ENCODE measurements at regions not wholly inside any gene's neighbourhood (a gene's known extent, or its start where the extent isn't known, plus 50 kb on each side); places are given as distances from the start of the nearest gene placed in this dataset.

- intact Hi-C loops (cut with DNase I) = no loop called here
- no peak overlapping the region for H3K27ac ChIP-seq
- peaks cover 8% of the 10 kb centered on the region for H3K4me1 ChIP-seq
- no peak overlapping the region for H3K4me3 ChIP-seq
- TF ChIP-seq POLR2A (IDR thresholded peaks at IDR 0.05) (no peak), POLR2AphosphoS5 (IDR thresholded peaks at IDR 0.05; ENCODE audit: insufficient read depth in 1 of 2, low read depth in 1 of 2) (no peak)
- TF ChIP-seq, protein P1, sequence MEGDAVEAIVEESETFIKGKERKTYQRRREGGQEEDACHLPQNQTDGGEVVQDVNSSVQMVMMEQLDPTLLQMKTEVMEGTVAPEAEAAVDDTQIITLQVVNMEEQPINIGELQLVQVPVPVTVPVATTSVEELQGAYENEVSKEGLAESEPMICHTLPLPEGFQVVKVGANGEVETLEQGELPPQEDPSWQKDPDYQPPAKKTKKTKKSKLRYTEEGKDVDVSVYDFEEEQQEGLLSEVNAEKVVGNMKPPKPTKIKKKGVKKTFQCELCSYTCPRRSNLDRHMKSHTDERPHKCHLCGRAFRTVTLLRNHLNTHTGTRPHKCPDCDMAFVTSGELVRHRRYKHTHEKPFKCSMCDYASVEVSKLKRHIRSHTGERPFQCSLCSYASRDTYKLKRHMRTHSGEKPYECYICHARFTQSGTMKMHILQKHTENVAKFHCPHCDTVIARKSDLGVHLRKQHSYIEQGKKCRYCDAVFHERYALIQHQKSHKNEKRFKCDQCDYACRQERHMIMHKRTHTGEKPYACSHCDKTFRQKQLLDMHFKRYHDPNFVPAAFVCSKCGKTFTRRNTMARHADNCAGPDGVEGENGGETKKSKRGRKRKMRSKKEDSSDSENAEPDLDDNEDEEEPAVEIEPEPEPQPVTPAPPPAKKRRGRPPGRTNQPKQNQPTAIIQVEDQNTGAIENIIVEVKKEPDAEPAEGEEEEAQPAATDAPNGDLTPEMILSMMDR (IDR thresholded peaks at IDR 0.05) = no peak
- H3K36me3 ChIP-seq = no peaks in the 10 kb centered on the region
- no peaks in the 10 kb centered on the region for H3K9me3 ChIP-seq
- DNase-seq (ENCODE audit: extremely low spot score in 2 of 2) = no peak
- no peaks in the 10 kb centered on the region for H3K27me3 ChIP-seq
Observed at GRCh38 chr12:68521848-68522502, 88.7 kb upstream of the RAP1B start.

- Histone ChIP-seq H3K4me1 (no peaks in the 10 kb centered on the region), H3K9me3 (no peaks in the 10 kb centered on the region), H3K27ac (no peak overlapping the region), H3K4me3 (no peak overlapping the region), H3K36me3 (no peaks in the 10 kb centered on the region), H3K27me3 (no peaks in the 10 kb centered on the region)
- intact Hi-C loops (cut with DNase I) = no loop called here
- TF ChIP-seq, protein P1 (IDR thresholded peaks at IDR 0.05) = no peak
- TF ChIP-seq POLR2AphosphoS5 (IDR thresholded peaks at IDR 0.05; ENCODE audit: insufficient read depth in 1 of 2, low read depth in 1 of 2) = no peak
- TF ChIP-seq POLR2A (IDR thresholded peaks at IDR 0.05) = no peak
- DNase-seq (ENCODE audit: extremely low spot score in 2 of 2) = no peak
Observed at GRCh38 chr12:68529466-68529865, 81.2 kb upstream of the RAP1B start.

DNA sequence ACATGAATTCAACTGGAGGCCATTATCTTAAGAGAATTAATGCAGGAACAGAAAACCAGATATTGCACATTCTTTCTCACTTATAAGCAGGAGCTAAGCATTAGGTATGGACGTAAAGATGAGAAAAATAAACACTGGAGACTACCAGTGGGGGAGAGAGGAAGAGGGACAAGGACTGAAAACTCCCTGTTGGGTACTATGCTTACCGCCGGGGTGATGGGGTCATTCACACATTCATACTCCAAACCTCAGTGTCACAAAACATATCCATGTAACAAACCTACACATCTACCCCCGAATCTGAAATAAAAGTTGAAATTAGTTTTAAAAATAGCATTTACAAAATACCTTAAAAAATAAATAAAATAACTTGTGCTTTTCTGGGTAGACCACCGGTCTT lies 80.8 kb upstream of the RAP1B start:
- Histone ChIP-seq H3K27ac (no peak overlapping the region), H3K4me1 (no peaks in the 10 kb centered on the region), H3K9me3 (no peaks in the 10 kb centered on the region), H3K36me3 (no peaks in the 10 kb centered on the region), H3K27me3 (no peaks in the 10 kb centered on the region), H3K4me3 (no peak overlapping the region)
- DNase-seq (ENCODE audit: extremely low spot score in 2 of 2) = no peak
- TF ChIP-seq, protein P1 (IDR thresholded peaks at IDR 0.05) = no peak
- no peak for TF ChIP-seq POLR2AphosphoS5 (IDR thresholded peaks at IDR 0.05; ENCODE audit: insufficient read depth in 1 of 2, low read depth in 1 of 2)
- TF ChIP-seq POLR2A (IDR thresholded peaks at IDR 0.05) = no peak
- intact Hi-C loops (cut with DNase I) = no loop called here

GRCh38 chr12:68530299-68530698 lies 80.4 kb upstream of the RAP1B start:
- H3K9me3 ChIP-seq = no peaks in the 10 kb centered on the region
- H3K4me1 ChIP-seq = no peaks in the 10 kb centered on the region
- H3K36me3 ChIP-seq = no peaks in the 10 kb centered on the region
- H3K4me3 ChIP-seq = no peak overlapping the region
- no peak overlapping the region for H3K27ac ChIP-seq
- DNase-seq (ENCODE audit: extremely low spot score in 2 of 2) = no peak
- TF ChIP-seq, protein P1 (IDR thresholded peaks at IDR 0.05) = no peak
- no peak for TF ChIP-seq POLR2AphosphoS5 (IDR thresholded peaks at IDR 0.05; ENCODE audit: insufficient read depth in 1 of 2, low read depth in 1 of 2)
- TF ChIP-seq POLR2A (IDR thresholded peaks at IDR 0.05) = no peak
- intact Hi-C loops (cut with DNase I) = no loop called here
- H3K27me3 ChIP-seq = no peaks in the 10 kb centered on the region

DNA sequence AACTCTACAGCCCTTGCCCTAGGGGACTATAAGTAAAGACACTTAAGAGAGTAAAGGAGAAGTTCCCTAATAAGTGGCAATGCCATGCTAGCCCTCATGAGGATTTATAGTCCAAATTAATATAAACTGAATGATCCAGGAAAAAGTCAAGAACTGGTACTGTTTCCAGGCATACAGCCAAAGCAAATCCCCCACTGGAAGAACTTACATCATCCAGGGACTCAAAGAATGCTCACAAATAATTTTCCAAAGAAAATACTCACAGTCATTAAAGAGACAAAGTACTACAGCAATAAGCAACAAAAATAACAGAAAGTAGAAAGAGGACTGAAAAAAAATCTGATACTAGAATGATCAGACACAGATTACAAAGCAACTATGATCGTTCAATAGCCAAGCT lies 79.7 kb upstream of the RAP1B start:
- H3K4me1 ChIP-seq = no peaks in the 10 kb centered on the region
- H3K4me3 ChIP-seq = no peak overlapping the region
- H3K36me3 ChIP-seq = no peaks in the 10 kb centered on the region
- no peaks in the 10 kb centered on the region for H3K27me3 ChIP-seq
- no peaks in the 10 kb centered on the region for H3K9me3 ChIP-seq
- peak in 1 of 2 donors; percentile 9 for TF ChIP-seq POLR2AphosphoS5 (IDR thresholded peaks at IDR 0.05; ENCODE audit: insufficient read depth in 1 of 2, low read depth in 1 of 2)
- no peak for TF ChIP-seq POLR2A (IDR thresholded peaks at IDR 0.05)
- TF ChIP-seq, protein P1 (IDR thresholded peaks at IDR 0.05) = no peak
- intact Hi-C loops (cut with DNase I) = no loop called here
- H3K27ac ChIP-seq = no peak overlapping the region
- DNase-seq (ENCODE audit: extremely low spot score in 2 of 2) = no peak
